ENCODE measurements at regions not wholly inside any gene's neighbourhood (a gene's known extent, or its start where the extent isn't known, plus 50 kb on each side); places are given as distances from the start of the nearest gene placed in this dataset.

DNA sequence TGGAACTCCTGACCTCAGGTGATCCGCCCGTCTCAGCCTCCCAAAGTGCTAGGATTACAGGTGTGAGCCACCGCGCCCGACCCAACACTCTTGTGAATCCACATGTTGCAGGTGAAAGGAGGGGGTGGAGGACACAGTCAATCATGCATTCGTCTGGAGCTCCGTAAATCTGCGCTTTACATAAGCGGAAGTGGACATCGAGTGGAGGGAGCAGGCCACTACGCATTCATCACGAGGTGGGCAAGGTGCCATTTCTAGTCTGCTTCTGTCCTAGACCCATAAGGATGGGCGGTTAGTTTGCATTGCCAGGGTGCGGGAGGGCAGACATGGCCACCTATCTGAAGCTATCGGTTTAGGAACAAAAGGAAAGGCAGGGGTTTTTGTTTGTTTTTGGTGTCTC is 225.2 kb upstream of the TCERG1L start:
- DNase-seq, result no peak
- CTCF ChIA-PET, result no interaction called here
- POLR2A ChIA-PET, result no interaction called here
- Histone ChIP-seq H3K4me1 (ENCODE audit: control extremely low read depth in 1 of 4, control insufficient read depth in 4 of 4, insufficient read depth in 4 of 4, low read length in 3 of 4) (no peaks in the 10 kb centered on the region), H3K27ac (ENCODE audit: insufficient read depth in 1 of 2, low read depth in 1 of 2, low read length in 2 of 2, poor library complexity in 1 of 2, severe bottlenecking in 2 of 2) (no peak overlapping the region), H3K4me3 (ENCODE audit: control insufficient read depth in 1 of 7, extremely low read depth in 1 of 7, insufficient read depth in 4 of 7, low read depth in 2 of 7, low read length in 6 of 7) (no peak overlapping the region), H3K36me3 (ENCODE audit: control insufficient read depth in 4 of 4, insufficient read depth in 4 of 4, low read length in 3 of 4) (no peaks in the 10 kb centered on the region), H3K9me3 (ENCODE audit: control extremely low read depth in 1 of 5, control insufficient read depth in 4 of 5, insufficient read depth in 2 of 5, low read depth in 1 of 5, low read length in 4 of 5) (no peaks in the 10 kb centered on the region), H3K27me3 (replicated peaks in 2 of 5; ENCODE audit: control insufficient read depth in 4 of 5, insufficient read depth in 5 of 5, low read length in 4 of 5) (peaks cover 0 to 6% (median 2%) of the 10 kb centered on the region in 5 experiments)
- 94% methylated on average over 11 of the region's 15 CpGs for WGBS (ENCODE audit: insufficient coverage)

- Histone ChIP-seq H3K4me3 (ENCODE audit: control insufficient read depth in 1 of 7, extremely low read depth in 1 of 7, insufficient read depth in 4 of 7, low read depth in 2 of 7, low read length in 6 of 7) (no peak overlapping the region), H3K9me3 (ENCODE audit: control extremely low read depth in 1 of 5, control insufficient read depth in 4 of 5, insufficient read depth in 2 of 5, low read depth in 1 of 5, low read length in 4 of 5) (no peaks in the 10 kb centered on the region), H3K4me1 (ENCODE audit: control extremely low read depth in 1 of 4, control insufficient read depth in 4 of 4, insufficient read depth in 4 of 4, low read length in 3 of 4) (no peaks in the 10 kb centered on the region), H3K27me3 (replicated peaks in 2 of 5; ENCODE audit: control insufficient read depth in 4 of 5, insufficient read depth in 5 of 5, low read length in 4 of 5) (peaks cover 0 to 10% (median 2%) of the 10 kb centered on the region in 5 experiments), H3K27ac (ENCODE audit: insufficient read depth in 1 of 2, low read depth in 1 of 2, low read length in 2 of 2, poor library complexity in 1 of 2, severe bottlenecking in 2 of 2) (no peak overlapping the region), H3K36me3 (ENCODE audit: control insufficient read depth in 4 of 4, insufficient read depth in 4 of 4, low read length in 3 of 4) (no peaks in the 10 kb centered on the region)
- ChIA-PET CTCF (no interaction called here), POLR2A (no interaction called here)
- WGBS (ENCODE audit: insufficient coverage), result no CpG with 5 or more reads among the region's 1 CpG
- DNase-seq, result no peak
These were observed 225.8 kb upstream of the TCERG1L start for GRCh38 chr10:131537281-131537680.

DNA sequence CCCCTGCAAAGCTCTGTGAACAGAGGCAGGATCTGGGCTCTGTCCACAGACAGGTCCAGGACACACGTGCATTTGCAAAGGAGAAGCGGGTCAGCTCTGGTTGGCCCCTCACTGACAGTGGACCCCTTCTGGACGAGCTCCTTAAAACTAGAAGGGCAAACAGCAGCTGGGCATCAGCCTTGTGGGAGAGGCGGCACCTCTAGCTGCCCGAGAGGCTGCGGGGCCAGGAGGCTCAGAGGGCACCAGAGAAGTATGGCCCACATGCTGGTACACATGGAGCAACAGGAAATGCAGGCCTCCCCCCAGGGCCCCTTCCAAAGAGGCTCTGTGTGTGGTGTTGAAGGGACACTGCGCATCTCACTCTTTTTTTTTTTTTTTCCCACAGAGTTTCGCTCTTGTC is 233.0 kb upstream of the TCERG1L start:
- no peak for DNase-seq
- Histone ChIP-seq H3K27me3 (replicated peaks in 2 of 5; ENCODE audit: control insufficient read depth in 4 of 5, insufficient read depth in 5 of 5, low read length in 4 of 5) (peaks cover 0 to 11% (median 3%) of the 10 kb centered on the region in 5 experiments), H3K4me3 (ENCODE audit: control insufficient read depth in 1 of 7, extremely low read depth in 1 of 7, insufficient read depth in 4 of 7, low read depth in 2 of 7, low read length in 6 of 7) (no peak overlapping the region), H3K27ac (ENCODE audit: insufficient read depth in 1 of 2, low read depth in 1 of 2, low read length in 2 of 2, poor library complexity in 1 of 2, severe bottlenecking in 2 of 2) (no peak overlapping the region), H3K4me1 (ENCODE audit: control extremely low read depth in 1 of 4, control insufficient read depth in 4 of 4, insufficient read depth in 4 of 4, low read length in 3 of 4) (no peaks in the 10 kb centered on the region), H3K36me3 (ENCODE audit: control insufficient read depth in 4 of 4, insufficient read depth in 4 of 4, low read length in 3 of 4) (no peaks in the 10 kb centered on the region), H3K9me3 (ENCODE audit: control extremely low read depth in 1 of 5, control insufficient read depth in 4 of 5, insufficient read depth in 2 of 5, low read depth in 1 of 5, low read length in 4 of 5) (no peaks in the 10 kb centered on the region)
- 91% methylated on average over 7 of the region's 8 CpGs for WGBS (ENCODE audit: insufficient coverage)
- CTCF ChIA-PET, result no interaction called here
- POLR2A ChIA-PET, result no interaction called here

GRCh38 chr10:131546086-131546810 is 234.7 kb upstream of the TCERG1L start:
- 85% methylated on average over 12 of the region's 13 CpGs for WGBS (ENCODE audit: insufficient coverage)
- ChIA-PET CTCF (no interaction called here), POLR2A (no interaction called here)
- no peak for DNase-seq
- H3K36me3 ChIP-seq (ENCODE audit: control insufficient read depth in 4 of 4, insufficient read depth in 4 of 4, low read length in 3 of 4), result no peaks in the 10 kb centered on the region
- no peak overlapping the region for H3K27ac ChIP-seq (ENCODE audit: insufficient read depth in 1 of 2, low read depth in 1 of 2, low read length in 2 of 2, poor library complexity in 1 of 2, severe bottlenecking in 2 of 2)
- no peaks in the 10 kb centered on the region for H3K9me3 ChIP-seq (ENCODE audit: control extremely low read depth in 1 of 5, control insufficient read depth in 4 of 5, insufficient read depth in 2 of 5, low read depth in 1 of 5, low read length in 4 of 5)
- no peaks in the 10 kb centered on the region for H3K4me1 ChIP-seq (ENCODE audit: control extremely low read depth in 1 of 4, control insufficient read depth in 4 of 4, insufficient read depth in 4 of 4, low read length in 3 of 4)
- H3K4me3 ChIP-seq (ENCODE audit: control insufficient read depth in 1 of 7, extremely low read depth in 1 of 7, insufficient read depth in 4 of 7, low read depth in 2 of 7, low read length in 6 of 7), result no peak overlapping the region
- H3K27me3 ChIP-seq (replicated peaks in 2 of 5; ENCODE audit: control insufficient read depth in 4 of 5, insufficient read depth in 5 of 5, low read length in 4 of 5), result peaks cover 0 to 11% (median 3%) of the 10 kb centered on the region in 5 experiments

GRCh38 chr10:131547129-131547799 is 235.7 kb upstream of the TCERG1L start:
- no peak overlapping the region for H3K27ac ChIP-seq (ENCODE audit: insufficient read depth in 1 of 2, low read depth in 1 of 2, low read length in 2 of 2, poor library complexity in 1 of 2, severe bottlenecking in 2 of 2)
- H3K9me3 ChIP-seq (ENCODE audit: control extremely low read depth in 1 of 5, control insufficient read depth in 4 of 5, insufficient read depth in 2 of 5, low read depth in 1 of 5, low read length in 4 of 5), result no peaks in the 10 kb centered on the region
- ChIA-PET POLR2A (no interaction called here), CTCF (no interaction called here)
- 88% methylated on average over 8 of the region's 8 CpGs for WGBS (ENCODE audit: insufficient coverage)
- peaks cover 0 to 11% (median 6%) of the 10 kb centered on the region in 5 experiments for H3K27me3 ChIP-seq (replicated peaks in 2 of 5; ENCODE audit: control insufficient read depth in 4 of 5, insufficient read depth in 5 of 5, low read length in 4 of 5)
- no peaks in the 10 kb centered on the region for H3K36me3 ChIP-seq (ENCODE audit: control insufficient read depth in 4 of 4, insufficient read depth in 4 of 4, low read length in 3 of 4)
- H3K4me3 ChIP-seq (ENCODE audit: control insufficient read depth in 1 of 7, extremely low read depth in 1 of 7, insufficient read depth in 4 of 7, low read depth in 2 of 7, low read length in 6 of 7), result no peak overlapping the region
- H3K4me1 ChIP-seq (ENCODE audit: control extremely low read depth in 1 of 4, control insufficient read depth in 4 of 4, insufficient read depth in 4 of 4, low read length in 3 of 4), result no peaks in the 10 kb centered on the region
- DNase-seq, result no peak

DNA sequence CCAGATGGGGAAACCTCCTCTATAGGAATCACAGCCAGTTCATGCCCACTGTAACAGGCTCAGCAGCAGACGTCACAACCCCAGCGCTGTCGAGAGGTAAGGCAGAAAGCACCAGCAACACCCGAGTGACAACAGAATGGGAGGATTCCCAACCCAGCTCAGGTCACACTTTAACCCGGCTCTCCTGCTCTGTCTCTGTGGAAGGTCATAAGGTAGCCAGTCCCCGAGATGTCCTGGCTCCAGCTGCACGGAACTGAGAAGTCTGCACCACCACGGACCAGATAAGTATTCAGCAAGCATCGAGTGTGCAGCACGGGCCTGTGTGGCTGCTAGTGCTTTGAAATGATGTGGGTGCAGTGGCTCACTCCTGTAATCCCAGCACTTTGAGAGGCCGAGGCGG is 236.7 kb upstream of the TCERG1L start:
- H3K9me3 ChIP-seq (ENCODE audit: control extremely low read depth in 1 of 5, control insufficient read depth in 4 of 5, insufficient read depth in 2 of 5, low read depth in 1 of 5, low read length in 4 of 5), result no peaks in the 10 kb centered on the region
- ChIA-PET CTCF (no interaction called here), POLR2A (interaction anchor here (0.6 kb wide), 1 partner anchor 21 kb away, joined by 3 read pairs; no protein-coding TSS in a partner anchor)
- H3K4me3 ChIP-seq (ENCODE audit: control insufficient read depth in 1 of 7, extremely low read depth in 1 of 7, insufficient read depth in 4 of 7, low read depth in 2 of 7, low read length in 6 of 7), result no peak overlapping the region
- H3K27ac ChIP-seq (ENCODE audit: insufficient read depth in 1 of 2, low read depth in 1 of 2, low read length in 2 of 2, poor library complexity in 1 of 2, severe bottlenecking in 2 of 2), result no peak overlapping the region
- H3K27me3 ChIP-seq (replicated peaks in 2 of 5; ENCODE audit: control insufficient read depth in 4 of 5, insufficient read depth in 5 of 5, low read length in 4 of 5), result peaks cover 0 to 11% (median 3%) of the 10 kb centered on the region in 5 experiments
- 92% methylated on average over 12 of the region's 12 CpGs for WGBS (ENCODE audit: insufficient coverage)
- DNase-seq, result no peak
- H3K36me3 ChIP-seq (ENCODE audit: control insufficient read depth in 4 of 4, insufficient read depth in 4 of 4, low read length in 3 of 4), result no peaks in the 10 kb centered on the region
- peaks cover 0 to 1% (median 0%) of the 10 kb centered on the region in 4 experiments for H3K4me1 ChIP-seq (ENCODE audit: control extremely low read depth in 1 of 4, control insufficient read depth in 4 of 4, insufficient read depth in 4 of 4, low read length in 3 of 4)

DNA sequence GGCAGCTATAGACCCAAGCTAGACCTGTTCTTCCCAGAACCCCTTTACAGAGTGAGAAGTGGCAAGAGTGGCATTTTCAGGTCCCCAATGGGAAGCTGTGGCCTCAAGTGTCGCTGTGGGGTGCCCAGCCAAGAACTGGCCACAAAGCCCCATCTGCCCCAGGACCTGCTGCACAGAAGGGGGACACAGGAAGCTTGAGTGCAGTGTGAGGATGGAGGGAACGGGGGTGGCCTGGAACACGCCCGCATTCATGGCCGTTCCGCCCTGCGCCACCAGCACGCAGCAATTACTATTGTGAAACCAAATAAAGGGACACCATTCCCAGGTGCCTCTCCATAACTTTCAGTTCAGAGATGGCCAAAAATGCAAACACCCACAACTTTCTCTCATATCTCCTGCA is 237.6 kb upstream of the TCERG1L start:
- H3K27me3 ChIP-seq (replicated peaks in 2 of 5; ENCODE audit: control insufficient read depth in 4 of 5, insufficient read depth in 5 of 5, low read length in 4 of 5), result peaks cover 2 to 16% (median 5%) of the 10 kb centered on the region in 5 experiments
- 89% methylated on average over 7 of the region's 8 CpGs for WGBS (ENCODE audit: insufficient coverage)
- DNase-seq, result no peak
- no peak overlapping the region for H3K4me3 ChIP-seq (ENCODE audit: control insufficient read depth in 1 of 7, extremely low read depth in 1 of 7, insufficient read depth in 4 of 7, low read depth in 2 of 7, low read length in 6 of 7)
- H3K9me3 ChIP-seq (ENCODE audit: control extremely low read depth in 1 of 5, control insufficient read depth in 4 of 5, insufficient read depth in 2 of 5, low read depth in 1 of 5, low read length in 4 of 5), result no peaks in the 10 kb centered on the region
- POLR2A ChIA-PET, result no interaction called here
- CTCF ChIA-PET, result no interaction called here
- H3K36me3 ChIP-seq (ENCODE audit: control insufficient read depth in 4 of 4, insufficient read depth in 4 of 4, low read length in 3 of 4), result no peaks in the 10 kb centered on the region
- H3K27ac ChIP-seq (ENCODE audit: insufficient read depth in 1 of 2, low read depth in 1 of 2, low read length in 2 of 2, poor library complexity in 1 of 2, severe bottlenecking in 2 of 2), result no peak overlapping the region
- H3K4me1 ChIP-seq (ENCODE audit: control extremely low read depth in 1 of 4, control insufficient read depth in 4 of 4, insufficient read depth in 4 of 4, low read length in 3 of 4), result peaks cover 0 to 2% (median 0%) of the 10 kb centered on the region in 4 experiments

All from common myeloid progenitor, CD34-positive (primary cell).